ENCODE measurements at regions not wholly inside any gene's neighbourhood (a gene's known extent, or its start where the extent isn't known, plus 50 kb on each side); places are given as distances from the start of the nearest gene placed in this dataset.

DNA sequence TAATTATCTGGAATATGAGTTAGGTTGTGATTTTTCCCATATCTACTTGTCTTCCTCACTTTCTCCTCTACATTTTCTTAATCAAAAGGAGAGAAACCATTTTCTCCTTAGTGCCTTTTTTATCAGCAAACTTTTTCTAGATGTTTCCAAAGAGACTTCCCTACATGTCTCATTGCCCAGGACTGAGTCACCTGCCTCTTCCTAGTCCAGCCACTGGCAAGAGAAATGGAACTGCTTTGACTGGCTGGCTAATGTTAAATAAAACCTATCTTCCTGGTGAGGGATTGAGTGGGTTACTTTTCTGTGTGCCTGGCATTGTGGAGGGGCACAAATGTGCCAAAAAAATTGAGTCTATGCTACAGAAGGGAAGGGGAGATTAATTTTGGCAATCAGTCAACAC, 52.1 kb upstream of the CD5L start:
- no peaks in the 10 kb centered on the region for H3K4me1 ChIP-seq (ENCODE audit: control insufficient read depth, insufficient read depth, low read length, unreplicated experiment)
- peaks cover 8% of the 10 kb centered on the region for H3K27me3 ChIP-seq (ENCODE audit: insufficient read depth, low read length)
- H3K36me3 ChIP-seq (ENCODE audit: insufficient read depth, low read length): no peaks in the 10 kb centered on the region
- no peaks in the 10 kb centered on the region for H3K79me2 ChIP-seq (ENCODE audit: control insufficient read depth, insufficient read depth, low read length, unreplicated experiment)
- H3K27ac ChIP-seq (ENCODE audit: low read depth, low read length): no peak overlapping the region
- no peak overlapping the region for H2AFZ ChIP-seq (ENCODE audit: low read length, unreplicated experiment)
- H3K4me3 ChIP-seq (ENCODE audit: low read depth, low read length): no peak overlapping the region

DNA sequence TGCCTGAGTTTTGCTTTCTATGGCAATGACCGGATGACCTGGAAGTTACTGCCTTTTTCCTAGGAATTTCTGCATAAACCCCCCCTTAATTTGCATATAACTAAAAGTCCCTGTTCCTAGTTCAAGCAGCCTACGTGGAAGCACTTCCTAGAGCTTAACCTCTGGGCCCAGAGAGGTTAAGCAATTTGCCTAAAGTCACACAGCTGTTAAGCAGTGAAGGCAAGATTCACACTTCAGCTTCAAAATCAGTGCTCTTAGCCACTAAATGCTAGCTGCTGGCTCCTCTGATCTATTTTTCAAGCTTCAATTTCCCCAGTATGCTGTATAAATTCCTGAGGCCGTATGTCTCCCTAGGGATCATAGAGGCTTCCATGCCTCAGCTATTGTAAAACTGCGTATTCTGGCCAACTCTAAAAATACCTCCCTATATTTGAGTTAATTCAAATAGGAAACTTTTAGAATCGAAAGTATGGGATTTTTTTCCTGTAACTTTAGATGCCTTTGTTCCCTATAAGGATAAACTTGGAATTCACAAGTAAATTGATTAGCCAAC, 53.1 kb upstream of the CD5L start:
- Histone ChIP-seq H3K36me3 (ENCODE audit: insufficient read depth, low read length) (no peaks in the 10 kb centered on the region), H3K79me2 (ENCODE audit: control insufficient read depth, insufficient read depth, low read length, unreplicated experiment) (no peaks in the 10 kb centered on the region), H3K4me1 (ENCODE audit: control insufficient read depth, insufficient read depth, low read length, unreplicated experiment) (no peaks in the 10 kb centered on the region), H3K27ac (ENCODE audit: low read depth, low read length) (no peak overlapping the region), H3K4me3 (ENCODE audit: low read depth, low read length) (no peak overlapping the region), H2AFZ (ENCODE audit: low read length, unreplicated experiment) (no peak overlapping the region), H3K27me3 (ENCODE audit: insufficient read depth, low read length) (peaks cover 5% of the 10 kb centered on the region)

DNA sequence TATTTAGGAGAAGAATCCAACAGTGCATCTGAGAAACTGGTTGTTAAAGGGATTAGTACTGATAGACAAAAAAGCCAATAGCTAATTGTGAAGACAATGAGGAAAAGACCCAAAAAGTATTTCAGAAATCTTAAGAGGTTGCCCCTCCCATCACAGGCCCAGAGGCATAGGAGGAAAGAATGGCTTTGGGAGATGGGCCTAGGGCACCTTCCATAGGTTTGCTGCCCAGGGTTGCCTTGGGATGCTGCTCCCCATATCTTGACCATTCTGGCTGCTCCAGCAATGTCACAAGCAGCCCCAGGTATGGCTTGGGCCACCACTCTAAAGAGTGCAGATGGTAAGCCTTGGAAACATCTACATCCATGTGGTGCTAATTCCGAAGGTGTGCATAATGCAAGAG, 68.7 kb upstream of the CD5L start:
- H3K27ac ChIP-seq (ENCODE audit: low read depth, low read length): no peak overlapping the region
- H3K4me1 ChIP-seq (ENCODE audit: control insufficient read depth, insufficient read depth, low read length, unreplicated experiment): no peaks in the 10 kb centered on the region
- H3K79me2 ChIP-seq (ENCODE audit: control insufficient read depth, insufficient read depth, low read length, unreplicated experiment): no peaks in the 10 kb centered on the region
- peaks cover 16% of the 10 kb centered on the region for H3K27me3 ChIP-seq (ENCODE audit: insufficient read depth, low read length)
- H3K4me3 ChIP-seq (ENCODE audit: low read depth, low read length): no peak overlapping the region
- H2AFZ ChIP-seq (ENCODE audit: low read length, unreplicated experiment): no peak overlapping the region
- H3K36me3 ChIP-seq (ENCODE audit: insufficient read depth, low read length): no peaks in the 10 kb centered on the region

DNA sequence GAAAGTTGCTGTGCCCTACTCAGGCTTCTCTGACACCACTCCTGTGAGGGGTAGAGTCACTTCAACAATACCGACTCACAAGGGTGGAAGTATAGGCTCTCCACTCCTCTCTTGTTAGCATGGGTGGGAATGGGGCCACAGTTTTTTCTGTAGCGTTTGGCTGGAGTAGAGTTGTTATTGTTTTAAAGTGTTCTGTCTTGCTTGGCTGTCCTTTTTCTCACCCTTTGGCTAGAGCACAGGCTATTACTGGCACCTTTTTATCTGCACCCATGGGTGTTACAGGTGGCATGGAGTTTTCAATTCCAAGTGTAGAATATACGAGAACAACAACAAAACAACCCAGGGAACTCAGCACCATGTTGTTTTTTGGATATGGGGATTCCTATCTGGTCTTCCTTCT, 74.3 kb upstream of the CD5L start:
- Histone ChIP-seq H3K36me3 (ENCODE audit: insufficient read depth, low read length) (no peaks in the 10 kb centered on the region), H3K79me2 (ENCODE audit: control insufficient read depth, insufficient read depth, low read length, unreplicated experiment) (no peaks in the 10 kb centered on the region), H3K4me1 (ENCODE audit: control insufficient read depth, insufficient read depth, low read length, unreplicated experiment) (no peaks in the 10 kb centered on the region), H3K27me3 (ENCODE audit: insufficient read depth, low read length) (peaks cover 53% of the 10 kb centered on the region), H3K27ac (ENCODE audit: low read depth, low read length) (no peak overlapping the region), H2AFZ (ENCODE audit: low read length, unreplicated experiment) (no peak overlapping the region), H3K4me3 (ENCODE audit: low read depth, low read length) (no peak overlapping the region)

DNA sequence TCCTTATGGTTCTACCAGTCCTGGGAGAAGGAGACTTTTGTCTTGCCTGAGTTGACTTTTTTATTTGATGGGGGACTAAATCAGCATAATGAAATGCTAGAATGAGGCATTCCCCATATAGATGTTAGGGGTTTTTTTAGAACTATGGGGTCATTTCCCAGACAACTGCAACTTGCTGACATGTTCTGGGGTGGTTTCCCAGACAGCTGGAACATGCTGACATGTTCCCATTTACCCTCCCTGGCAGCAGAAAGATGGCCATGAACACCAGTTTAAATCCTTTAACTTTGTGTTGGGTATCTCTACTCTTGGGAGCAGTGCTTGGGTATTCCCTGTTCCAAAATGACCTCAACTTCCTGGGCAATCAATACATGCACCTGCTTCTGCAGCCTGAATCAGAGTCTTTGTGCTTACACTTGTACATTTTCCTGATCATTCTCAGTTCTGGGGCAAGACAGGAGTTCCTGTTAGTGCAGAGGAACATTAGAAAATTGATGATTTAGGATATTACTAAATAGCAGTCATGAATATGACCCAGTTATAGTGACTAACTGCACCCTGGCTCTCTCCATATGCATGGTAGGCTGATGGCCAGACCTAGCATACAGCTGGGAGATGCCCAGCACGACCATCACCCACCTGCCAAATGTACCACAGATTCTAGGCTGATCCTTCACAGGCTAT, 75.4 kb upstream of the CD5L start:
- Histone ChIP-seq H3K36me3 (ENCODE audit: insufficient read depth, low read length) (no peaks in the 10 kb centered on the region), H2AFZ (ENCODE audit: low read length, unreplicated experiment) (no peak overlapping the region), H3K79me2 (ENCODE audit: control insufficient read depth, insufficient read depth, low read length, unreplicated experiment) (no peaks in the 10 kb centered on the region), H3K27ac (ENCODE audit: low read depth, low read length) (no peak overlapping the region), H3K4me3 (ENCODE audit: low read depth, low read length) (no peak overlapping the region), H3K27me3 (ENCODE audit: insufficient read depth, low read length) (peaks cover 58% of the 10 kb centered on the region), H3K4me1 (ENCODE audit: control insufficient read depth, insufficient read depth, low read length, unreplicated experiment) (no peaks in the 10 kb centered on the region)

DNA sequence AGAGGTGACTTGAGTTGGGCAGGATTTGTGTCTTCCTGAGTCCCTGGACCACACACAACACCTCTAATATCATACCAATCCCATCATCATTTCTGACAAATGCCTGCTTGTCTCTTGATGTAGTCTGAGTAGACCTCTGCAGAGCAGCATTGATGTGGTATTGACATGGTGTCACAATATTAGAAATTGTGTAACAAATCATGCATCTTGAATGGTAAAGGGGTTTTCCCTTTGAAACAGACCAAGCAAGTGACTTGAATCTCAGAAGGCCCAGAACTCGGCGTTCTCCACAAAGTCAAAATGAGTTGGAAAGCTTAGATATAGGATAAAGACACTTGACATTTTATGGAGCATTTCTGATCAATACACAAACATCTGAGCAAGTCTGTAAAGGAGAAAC, 72.7 kb upstream of the KIRREL1 start:
- no peak overlapping the region for H3K4me3 ChIP-seq (ENCODE audit: low read depth, low read length)
- H3K27me3 ChIP-seq (ENCODE audit: insufficient read depth, low read length): peaks cover 53% of the 10 kb centered on the region
- no peaks in the 10 kb centered on the region for H3K4me1 ChIP-seq (ENCODE audit: control insufficient read depth, insufficient read depth, low read length, unreplicated experiment)
- H3K27ac ChIP-seq (ENCODE audit: low read depth, low read length): no peak overlapping the region
- H3K36me3 ChIP-seq (ENCODE audit: insufficient read depth, low read length): no peaks in the 10 kb centered on the region
- no peaks in the 10 kb centered on the region for H3K79me2 ChIP-seq (ENCODE audit: control insufficient read depth, insufficient read depth, low read length, unreplicated experiment)
- H2AFZ ChIP-seq (ENCODE audit: low read length, unreplicated experiment): no peak overlapping the region

DNA sequence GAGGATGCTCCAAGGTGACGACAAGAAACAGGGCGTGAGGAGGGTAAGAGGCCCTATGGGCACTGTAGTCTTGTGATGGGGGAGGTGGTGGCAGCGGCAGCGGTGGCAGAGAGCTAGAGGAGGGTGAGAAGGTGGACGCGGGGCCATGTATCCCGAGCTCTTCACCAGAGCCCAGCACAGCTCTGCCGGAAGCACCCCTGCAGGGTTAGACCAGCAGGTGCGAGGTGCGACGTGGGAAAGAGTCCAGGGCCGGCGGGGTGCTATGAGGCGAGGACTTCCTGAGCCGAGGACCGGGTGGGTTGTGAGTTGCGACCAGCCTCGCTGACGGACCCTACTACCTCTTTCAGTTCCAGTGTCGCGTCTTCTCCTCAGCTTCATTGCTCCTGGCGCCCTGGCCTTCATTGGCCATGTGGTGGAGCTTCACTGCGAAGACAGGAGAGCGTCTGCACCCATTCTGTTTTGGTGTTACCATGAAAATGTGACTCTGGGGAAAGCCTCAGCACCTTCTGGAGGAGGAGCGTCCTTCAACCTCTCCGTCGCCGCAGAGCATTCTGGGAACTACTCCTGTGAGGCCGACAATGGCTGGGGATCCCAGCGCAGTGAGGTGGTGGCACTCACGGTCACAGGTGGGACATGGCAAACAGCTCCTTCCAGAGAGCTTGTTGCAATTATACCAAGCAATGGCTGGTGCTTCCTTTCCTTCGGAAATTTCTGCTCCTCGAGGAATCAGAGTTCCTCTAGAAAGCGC, 67.9 kb upstream of the KIRREL1 start:
- H3K79me2 ChIP-seq (ENCODE audit: control insufficient read depth, insufficient read depth, low read length, unreplicated experiment): no peaks in the 10 kb centered on the region

DNA sequence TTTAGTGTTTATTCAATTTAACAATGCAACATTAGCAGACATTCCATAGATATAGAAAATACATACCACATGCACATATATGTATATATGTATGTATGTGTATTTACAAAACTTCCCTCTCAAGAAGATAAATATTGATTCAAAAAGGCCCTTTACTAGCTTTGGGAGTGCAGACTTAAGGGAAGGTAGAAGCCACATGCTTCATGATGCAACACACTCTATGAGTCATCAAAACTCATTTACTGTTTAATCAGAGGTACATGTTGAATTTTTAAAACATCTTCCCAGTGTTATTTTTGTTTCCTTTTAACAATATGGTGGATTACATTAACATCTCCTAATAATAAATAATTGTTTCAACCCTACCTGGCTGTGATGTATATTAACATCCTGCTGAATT, 61.4 kb upstream of the KIRREL1 start:
- H3K4me1 ChIP-seq (ENCODE audit: control insufficient read depth, insufficient read depth, low read length, unreplicated experiment): no peaks in the 10 kb centered on the region
- no peaks in the 10 kb centered on the region for H3K36me3 ChIP-seq (ENCODE audit: insufficient read depth, low read length)
- no peaks in the 10 kb centered on the region for H3K79me2 ChIP-seq (ENCODE audit: control insufficient read depth, insufficient read depth, low read length, unreplicated experiment)
- no peak overlapping the region for H3K27ac ChIP-seq (ENCODE audit: low read depth, low read length)
- no peak overlapping the region for H2AFZ ChIP-seq (ENCODE audit: low read length, unreplicated experiment)
- no peak overlapping the region for H3K4me3 ChIP-seq (ENCODE audit: low read depth, low read length)
- H3K27me3 ChIP-seq (ENCODE audit: insufficient read depth, low read length): peaks cover 7% of the 10 kb centered on the region

More for the DNA sequence above, 67.9 kb upstream of the KIRREL1 start:
- peaks cover 23% of the 10 kb centered on the region for H3K27me3 ChIP-seq (ENCODE audit: insufficient read depth, low read length)
- H2AFZ ChIP-seq (ENCODE audit: low read length, unreplicated experiment): no peak overlapping the region
- no peaks in the 10 kb centered on the region for H3K36me3 ChIP-seq (ENCODE audit: insufficient read depth, low read length)
- H3K4me3 ChIP-seq (ENCODE audit: low read depth, low read length): no peak overlapping the region
- H3K27ac ChIP-seq (ENCODE audit: low read depth, low read length): no peak overlapping the region
- H3K4me1 ChIP-seq (ENCODE audit: control insufficient read depth, insufficient read depth, low read length, unreplicated experiment): no peaks in the 10 kb centered on the region

DNA sequence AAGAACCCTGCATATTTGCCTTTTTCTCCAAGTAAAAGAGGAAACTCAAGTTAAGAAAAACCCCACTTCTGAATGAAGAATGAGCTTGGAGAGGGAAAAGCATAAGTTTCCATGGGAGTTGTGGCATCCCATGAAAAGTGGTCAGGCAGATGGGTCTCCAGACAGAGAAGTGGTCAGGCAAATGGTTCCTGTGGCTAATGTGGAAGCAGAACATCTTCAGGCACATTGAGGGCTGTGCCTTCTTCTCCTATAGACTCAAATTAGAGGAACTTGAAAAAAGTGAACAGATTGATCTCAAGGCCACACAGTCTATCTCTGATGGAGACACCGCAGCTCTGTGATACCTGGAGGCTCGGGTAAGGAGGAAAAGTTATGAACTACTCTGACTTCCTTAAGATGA, 55.7 kb upstream of the KIRREL1 start:
- H3K79me2 ChIP-seq (ENCODE audit: control insufficient read depth, insufficient read depth, low read length, unreplicated experiment): no peaks in the 10 kb centered on the region
- no peak overlapping the region for H3K27ac ChIP-seq (ENCODE audit: low read depth, low read length)
- no peaks in the 10 kb centered on the region for H3K36me3 ChIP-seq (ENCODE audit: insufficient read depth, low read length)
- no peaks in the 10 kb centered on the region for H3K4me1 ChIP-seq (ENCODE audit: control insufficient read depth, insufficient read depth, low read length, unreplicated experiment)
- H3K27me3 ChIP-seq (ENCODE audit: insufficient read depth, low read length): peaks cover 61% of the 10 kb centered on the region
- H3K4me3 ChIP-seq (ENCODE audit: low read depth, low read length): no peak overlapping the region
- H2AFZ ChIP-seq (ENCODE audit: low read length, unreplicated experiment): no peak overlapping the region

DNA sequence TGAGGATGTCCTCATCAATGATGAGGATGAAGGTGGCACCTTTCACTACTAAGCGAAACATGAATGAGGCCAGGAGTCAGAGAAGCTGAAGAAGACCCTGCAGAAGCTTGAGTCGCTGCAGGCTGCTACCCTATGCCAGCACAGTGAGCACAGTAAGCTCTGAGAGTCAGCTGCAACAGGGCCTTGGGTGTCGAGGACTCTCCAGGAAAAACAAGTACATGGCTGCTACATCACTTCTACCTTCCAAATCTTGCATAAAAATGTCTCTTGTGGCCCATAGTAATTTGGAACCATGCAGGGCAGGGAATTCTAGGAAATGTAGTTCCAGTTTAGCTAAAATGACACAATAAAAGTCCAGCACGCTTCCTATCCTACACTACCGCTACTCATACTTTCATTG, 51.5 kb upstream of the KIRREL1 start:
- no peaks in the 10 kb centered on the region for H3K4me1 ChIP-seq (ENCODE audit: control insufficient read depth, insufficient read depth, low read length, unreplicated experiment)
- no peak overlapping the region for H3K4me3 ChIP-seq (ENCODE audit: low read depth, low read length)
- no peaks in the 10 kb centered on the region for H3K79me2 ChIP-seq (ENCODE audit: control insufficient read depth, insufficient read depth, low read length, unreplicated experiment)
- H2AFZ ChIP-seq (ENCODE audit: low read length, unreplicated experiment): no peak overlapping the region
- H3K27me3 ChIP-seq (ENCODE audit: insufficient read depth, low read length): peaks cover 86% of the 10 kb centered on the region
- no peak overlapping the region for H3K27ac ChIP-seq (ENCODE audit: low read depth, low read length)
- H3K36me3 ChIP-seq (ENCODE audit: insufficient read depth, low read length): no peaks in the 10 kb centered on the region
